Neural progenitor cell (in vitro differentiated cells): ENCODE measurements at regions not wholly inside any gene's neighbourhood (a gene's known extent, or its start where the extent isn't known, plus 50 kb on each side); places are given as distances from the start of the nearest gene placed in this dataset.

Source experiments
- DNase-seq: peaks from one replicate; pipeline ENCODE4 v3.0.0-alpha.2; 2016; ENCODE audit warnings: low spot score
- H2AFZ ChIP-seq: fragments of 200-600 bp; sonication (generic); replicated peaks from 2 replicates; pipeline ENCODE4 v1.6.1; 2016; ENCODE audit warnings: antibody characterized with exemption
- H3F3A ChIP-seq: fragments of 200-600 bp; sonication (generic); 2 replicates; pipeline ENCODE4 v1.6.1; 2016; ENCODE audit warnings: antibody characterized with exemption, low read depth
- H3K27ac ChIP-seq: fragments of 200-600 bp; sonication (generic); 2 replicates; pipeline ENCODE4 v1.5.1; 2016; ENCODE audit warnings: mild to moderate bottlenecking
- H3K27me3 ChIP-seq: fragments of 200-600 bp; sonication (generic); 2 replicates; pipeline ENCODE4 v1.6.1; 2016; ENCODE audit warnings: mild to moderate bottlenecking, moderate library complexity
- H3K36me3 ChIP-seq: fragments of 200-600 bp; sonication (generic); 2 replicates; pipeline ENCODE4 v1.5.1; 2016
- H3K4me1 ChIP-seq: fragments of 200-600 bp; sonication (generic); 2 replicates; pipeline ENCODE4 v1.6.1; 2016; ENCODE audit warnings: mixed run types
- H3K4me2 ChIP-seq: fragments of 200-600 bp; sonication (generic); 2 replicates; pipeline ENCODE4 v1.6.1; 2016
- H3K4me3 ChIP-seq: fragments of 200-600 bp; sonication (generic); 2 replicates; pipeline ENCODE4 v1.5.1; 2016
- H3K79me2 ChIP-seq: fragments of 200-600 bp; sonication (generic); 2 replicates; pipeline ENCODE4 v1.6.1; 2016; ENCODE audit warnings: low read depth
- H3K9ac ChIP-seq: fragments of 200-600 bp; sonication (generic); 2 replicates; pipeline ENCODE4 v1.6.1; 2016
- H3K9me3 ChIP-seq: fragments of 200-600 bp; sonication (generic); 2 replicates; pipeline ENCODE4 v1.5.1; 2016; ENCODE audit warnings: low read depth
- H4K20me1 ChIP-seq: fragments of 200-600 bp; sonication (generic); 2 replicates; pipeline ENCODE4 v1.6.1; 2016; ENCODE audit warnings: low read depth
- H3K27ac Mint-ChIP-seq: 3 replicates; pipeline ENCODE4 v1.8.0; 2021; ENCODE audit warnings: mixed read lengths
- H3K27me3 Mint-ChIP-seq: 2 replicates; pipeline ENCODE4 v1.8.0; 2022; ENCODE audit warnings: low read depth, mild to moderate bottlenecking, inconsistent platforms, moderate library complexity, mixed read lengths; ENCODE audit not compliant: insufficient read depth
- H3K36me3 Mint-ChIP-seq: 3 replicates; pipeline ENCODE4 v1.8.0; 2021; ENCODE audit warnings: mixed read lengths
- H3K4me1 Mint-ChIP-seq: 3 replicates; pipeline ENCODE4 v1.8.0; 2021; ENCODE audit warnings: mixed read lengths
- H3K4me3 Mint-ChIP-seq: 3 replicates; pipeline ENCODE4 v1.8.0; 2021; ENCODE audit warnings: mild to moderate bottlenecking, moderate library complexity, mixed read lengths
- H3K9me3 Mint-ChIP-seq: 3 replicates; pipeline ENCODE4 v1.8.0; 2020; ENCODE audit warnings: mixed read lengths
- EZH2 ChIP-seq: fragments of 200-600 bp; sonication (generic); IDR thresholded peaks from 2 replicates; pipeline ENCODE4 v1.6.1; 2017; ENCODE audit warnings: antibody characterized with exemption, mild to moderate bottlenecking, moderate library complexity
- EZH2phosphoT487 ChIP-seq: fragments of 200-600 bp; sonication (generic); IDR thresholded peaks from 2 replicates; pipeline ENCODE4 v1.6.1; 2017; ENCODE audit warnings: antibody characterized with exemption
- TF ChIP-seq, protein P1 (sequence below): fragments of 200-600 bp; sonication (generic); IDR thresholded peaks from 2 replicates; pipeline ENCODE4 v1.5.1; 2017; ENCODE audit warnings: antibody characterized with exemption, mild to moderate bottlenecking

DNA sequence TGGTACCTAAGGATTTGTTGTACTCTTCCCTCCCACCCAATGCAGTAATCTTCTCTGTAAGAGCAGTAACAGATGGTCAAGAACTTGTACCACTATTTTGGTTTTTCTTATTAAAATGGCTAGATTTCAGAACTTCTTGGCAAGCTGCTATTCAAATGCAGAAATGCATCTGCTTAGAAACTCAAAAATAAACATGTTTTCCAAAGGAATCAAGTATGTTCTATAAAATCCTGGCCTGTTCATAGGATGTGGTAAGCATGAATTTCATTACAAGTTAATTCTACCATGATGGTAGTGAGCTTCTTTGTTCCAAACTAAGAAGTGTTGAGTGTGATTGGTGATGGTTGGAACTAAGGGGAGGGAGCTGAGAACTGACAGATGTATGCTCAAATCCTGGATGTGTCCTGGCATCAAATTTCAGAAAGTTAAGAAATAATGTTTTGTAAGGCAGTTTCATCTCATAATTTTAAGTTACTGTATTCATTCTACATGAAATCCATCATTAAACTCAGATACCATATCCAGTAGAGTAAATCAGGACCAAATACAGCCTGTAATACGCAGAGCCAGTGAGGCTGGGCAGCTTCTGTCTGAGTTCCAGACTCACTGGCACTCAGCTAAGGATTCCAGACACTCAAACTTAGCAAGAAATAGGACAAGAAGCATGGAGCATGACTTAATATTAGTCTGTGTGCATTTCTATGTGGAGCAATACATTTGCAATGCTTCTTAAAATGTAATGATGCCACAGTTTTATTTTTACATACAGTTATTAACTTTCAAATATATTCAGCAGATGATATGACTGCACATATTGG, 119.6 kb downstream of the TES start:
- TF ChIP-seq EZH2phosphoT487 (no peak), EZH2 (no peak)
- TF ChIP-seq, protein P1, sequence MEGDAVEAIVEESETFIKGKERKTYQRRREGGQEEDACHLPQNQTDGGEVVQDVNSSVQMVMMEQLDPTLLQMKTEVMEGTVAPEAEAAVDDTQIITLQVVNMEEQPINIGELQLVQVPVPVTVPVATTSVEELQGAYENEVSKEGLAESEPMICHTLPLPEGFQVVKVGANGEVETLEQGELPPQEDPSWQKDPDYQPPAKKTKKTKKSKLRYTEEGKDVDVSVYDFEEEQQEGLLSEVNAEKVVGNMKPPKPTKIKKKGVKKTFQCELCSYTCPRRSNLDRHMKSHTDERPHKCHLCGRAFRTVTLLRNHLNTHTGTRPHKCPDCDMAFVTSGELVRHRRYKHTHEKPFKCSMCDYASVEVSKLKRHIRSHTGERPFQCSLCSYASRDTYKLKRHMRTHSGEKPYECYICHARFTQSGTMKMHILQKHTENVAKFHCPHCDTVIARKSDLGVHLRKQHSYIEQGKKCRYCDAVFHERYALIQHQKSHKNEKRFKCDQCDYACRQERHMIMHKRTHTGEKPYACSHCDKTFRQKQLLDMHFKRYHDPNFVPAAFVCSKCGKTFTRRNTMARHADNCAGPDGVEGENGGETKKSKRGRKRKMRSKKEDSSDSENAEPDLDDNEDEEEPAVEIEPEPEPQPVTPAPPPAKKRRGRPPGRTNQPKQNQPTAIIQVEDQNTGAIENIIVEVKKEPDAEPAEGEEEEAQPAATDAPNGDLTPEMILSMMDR: no peak
- Histone ChIP-seq H3K4me3 (no peak overlapping the region), H3K36me3 (no peaks in the 10 kb centered on the region), H3K4me1 (no peaks in the 10 kb centered on the region), H3K27ac (no peak overlapping the region), H3K27me3 (no peaks in the 10 kb centered on the region), H3K9me3 (no peaks in the 10 kb centered on the region), H4K20me1 (no peaks in the 10 kb centered on the region), H3K9ac (no peak overlapping the region), H3K4me2 (no peak overlapping the region), H3K79me2 (no peaks in the 10 kb centered on the region), H2AFZ (no peak overlapping the region), H3F3A (no peaks in the 10 kb centered on the region)
- Mint-ChIP-seq H3K27me3 (no peaks in the 10 kb centered on the region), H3K36me3 (no peaks in the 10 kb centered on the region), H3K4me1 (no peaks in the 10 kb centered on the region), H3K27ac (no peak overlapping the region), H3K9me3 (no peaks in the 10 kb centered on the region), H3K4me3 (no peak overlapping the region)
- no peak for DNase-seq

DNA sequence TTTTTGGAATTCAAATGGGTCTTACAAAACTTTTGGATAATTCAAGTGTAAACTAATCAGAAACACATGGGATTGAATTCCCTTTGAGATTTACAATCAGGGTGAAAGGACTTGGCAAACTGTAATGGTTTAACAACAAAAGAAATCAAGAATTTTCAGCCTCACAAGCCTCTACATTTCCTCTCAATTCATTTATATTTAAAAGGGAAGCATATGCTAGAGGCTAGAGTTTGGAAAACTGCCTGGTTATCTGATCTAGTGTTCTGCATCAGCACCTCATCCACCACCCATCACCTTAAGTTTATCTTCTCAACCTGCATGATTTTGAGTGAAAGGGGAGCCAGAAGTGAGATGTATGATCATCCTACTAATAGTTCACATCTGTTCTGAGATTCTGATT, 120.7 kb downstream of the TES start:
- Histone ChIP-seq H3K79me2 (no peaks in the 10 kb centered on the region), H3K27me3 (no peaks in the 10 kb centered on the region), H3K27ac (no peak overlapping the region), H3F3A (no peaks in the 10 kb centered on the region), H3K9ac (no peak overlapping the region), H3K4me3 (no peak overlapping the region), H4K20me1 (no peaks in the 10 kb centered on the region), H3K36me3 (no peaks in the 10 kb centered on the region), H3K4me1 (no peaks in the 10 kb centered on the region), H2AFZ (no peak overlapping the region), H3K9me3 (no peaks in the 10 kb centered on the region), H3K4me2 (no peak overlapping the region)
- no peaks in the 10 kb centered on the region for H3K27me3 Mint-ChIP-seq
- H3K9me3 Mint-ChIP-seq: no peaks in the 10 kb centered on the region
- TF ChIP-seq, protein P1: no peak
- TF ChIP-seq EZH2phosphoT487 (no peak), EZH2 (no peak)
- no peaks in the 10 kb centered on the region for H3K4me1 Mint-ChIP-seq
- no peak for DNase-seq
- no peak overlapping the region for H3K4me3 Mint-ChIP-seq
- no peaks in the 10 kb centered on the region for H3K36me3 Mint-ChIP-seq
- no peak overlapping the region for H3K27ac Mint-ChIP-seq

DNA sequence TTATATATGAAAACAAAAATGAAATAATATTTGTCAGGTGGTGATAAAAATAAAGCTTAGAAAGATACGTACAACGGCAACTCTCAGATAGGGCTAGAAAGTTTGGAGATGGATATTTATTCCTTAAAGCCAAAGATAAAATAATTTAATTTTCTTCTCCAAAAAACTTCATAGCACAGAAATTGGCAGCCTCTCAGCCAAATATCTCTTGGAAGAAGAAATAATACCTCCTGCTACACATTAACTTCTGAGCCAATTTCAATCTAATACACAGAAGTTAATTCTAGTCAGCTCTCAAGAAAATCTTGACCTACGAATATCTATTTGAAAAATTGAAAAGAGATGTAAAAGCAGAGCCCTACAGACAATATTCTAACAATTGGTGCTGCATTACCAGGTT, 122.4 kb downstream of the TES start:
- Mint-ChIP-seq H3K9me3 (no peaks in the 10 kb centered on the region), H3K27ac (no peak overlapping the region), H3K36me3 (no peaks in the 10 kb centered on the region), H3K4me3 (no peak overlapping the region), H3K4me1 (peaks cover 4% of the 10 kb centered on the region), H3K27me3 (no peaks in the 10 kb centered on the region)
- no peaks in the 10 kb centered on the region for H3K36me3 ChIP-seq
- no peaks in the 10 kb centered on the region for H3K9me3 ChIP-seq
- no peaks in the 10 kb centered on the region for H4K20me1 ChIP-seq
- no peak overlapping the region for H3K27ac ChIP-seq
- H3F3A ChIP-seq: no peaks in the 10 kb centered on the region
- TF ChIP-seq, protein P1: no peak
- no peak overlapping the region for H3K9ac ChIP-seq
- H3K4me1 ChIP-seq: no peaks in the 10 kb centered on the region
- no peaks in the 10 kb centered on the region for H3K79me2 ChIP-seq
- no peak overlapping the region for H3K4me2 ChIP-seq
- H3K4me3 ChIP-seq: no peak overlapping the region
- no peak overlapping the region for H2AFZ ChIP-seq
- no peak for DNase-seq
- no peaks in the 10 kb centered on the region for H3K27me3 ChIP-seq
